Natural killer cell (primary cell): ENCODE measurements at regions not wholly inside any gene's neighbourhood (a gene's known extent, or its start where the extent isn't known, plus 50 kb on each side); places are given as distances from the start of the nearest gene placed in this dataset.

Experiments used
- ATAC-seq, 3 donors: fragments of 150-1000 bp in 2 of 3; fragments of 200-7000 bp in 1 of 3; cut with Tn5 transposase; 1 replicate in 1 of 3; 2 replicates in 2 of 3; pipeline ENCODE4 v1.10.0; 2021; ENCODE audit warnings: mild to moderate bottlenecking in 2 of 3, moderate library complexity in 2 of 3
- DNase-seq, 2 donors: peaks; one replicate each; pipeline versions ENCODE4 v3.0.0 to v3.0.0-alpha.2; 2013 to 2021; ENCODE audit warnings: mixed read lengths in 1 of 2
- H3K27ac ChIP-seq: one replicate; pipeline ENCODE4 v1.5.1; 2013; ENCODE audit warnings: mild to moderate bottlenecking, low read length
- H3K27me3 ChIP-seq: one replicate; pipeline ENCODE4 v1.6.1; 2013; ENCODE audit warnings: low read length; ENCODE audit not compliant: control insufficient read depth, insufficient read depth
- H3K36me3 ChIP-seq: one replicate; pipeline ENCODE4 v1.6.1; 2013; ENCODE audit warnings: low read length; ENCODE audit not compliant: control insufficient read depth, insufficient read depth
- H3K4me1 ChIP-seq: one replicate; pipeline ENCODE4 v1.6.1; 2013; ENCODE audit warnings: low read length; ENCODE audit not compliant: control insufficient read depth, insufficient read depth
- H3K4me3 ChIP-seq: one replicate; pipeline ENCODE4 v1.5.1; 2013; ENCODE audit warnings: low read length
- H3K9me3 ChIP-seq: one replicate; pipeline ENCODE4 v1.6.1; 2013; ENCODE audit warnings: low read length; ENCODE audit not compliant: control insufficient read depth, insufficient read depth
- H3K27ac Mint-ChIP-seq, 2 donors: one replicate each; pipeline ENCODE4 v1.8.0; 2022; ENCODE audit warnings: mild to moderate bottlenecking in 2 of 2, mixed read lengths in 2 of 2, moderate library complexity in 1 of 2
- H3K27me3 Mint-ChIP-seq, 2 donors: one replicate each; pipeline ENCODE4 v1.8.0; 2022; ENCODE audit warnings: low read depth in 2 of 2, mixed read lengths in 2 of 2
- H3K36me3 Mint-ChIP-seq: one replicate; pipeline ENCODE4 v1.8.0; 2022; ENCODE audit warnings: mixed read lengths
- H3K4me1 Mint-ChIP-seq, 2 donors: one replicate each; pipeline ENCODE4 v1.8.0; 2022; ENCODE audit warnings: mixed read lengths in 2 of 2
- H3K4me3 Mint-ChIP-seq: one replicate; pipeline ENCODE4 v1.8.0; 2022; ENCODE audit warnings: mild to moderate bottlenecking, moderate library complexity, mixed read lengths
- H3K9me3 Mint-ChIP-seq, 2 donors: one replicate each; pipeline ENCODE4 v1.8.0; 2022; ENCODE audit warnings: mixed read lengths in 2 of 2
- CTCF ChIP-seq: fragments of 200-600 bp; IDR thresholded peaks from one replicate; pipeline ENCODE4 v1.8.0; 2022; ENCODE audit warnings: antibody characterized with exemption
- WGBS: methylation state at CpG from one replicate; pipeline ENCODE4 v1.1.7; 2013; ENCODE audit warnings: missing lambda C conversion rate; ENCODE audit not compliant: insufficient coverage; 5-methylcytosine and 5-hydroxymethylcytosine counted together
- intact Hi-C: fragments of 100-400 bp; cut with micrococcal nuclease; formaldehyde crosslinking; loops from one replicate; pipeline ENCODE4 v1.14.2; 2022

GRCh38 chr2:51170273-51170672 is 138.3 kb upstream of the NRXN1 start:
- Mint-ChIP-seq H3K4me1 (no peaks in the 10 kb centered on the region), H3K27ac (no peak overlapping the region), H3K9me3 (peaks cover 10 to 21% of the 10 kb centered on the region in 2 donors), H3K27me3 (no peaks in the 10 kb centered on the region), H3K4me3 (no peak overlapping the region), H3K36me3 (no peaks in the 10 kb centered on the region)
- no peak overlapping the region for H3K27ac ChIP-seq
- no peaks in the 10 kb centered on the region for H3K36me3 ChIP-seq
- no peak for ATAC-seq
- H3K4me1 ChIP-seq = no peaks in the 10 kb centered on the region
- no peak for DNase-seq
- H3K27me3 ChIP-seq = no peaks in the 10 kb centered on the region
- no peak overlapping the region for H3K4me3 ChIP-seq
- no peaks in the 10 kb centered on the region for H3K9me3 ChIP-seq
- intact Hi-C loops = no loop called here
- no peak for TF ChIP-seq CTCF

- Histone ChIP-seq H3K27me3 (no peaks in the 10 kb centered on the region), H3K27ac (no peak overlapping the region), H3K9me3 (no peaks in the 10 kb centered on the region), H3K36me3 (no peaks in the 10 kb centered on the region), H3K4me1 (no peaks in the 10 kb centered on the region), H3K4me3 (no peak overlapping the region)
- Mint-ChIP-seq H3K9me3 (peaks cover 6 to 15% of the 10 kb centered on the region in 2 donors), H3K27ac (no peak overlapping the region), H3K27me3 (no peaks in the 10 kb centered on the region), H3K4me3 (no peak overlapping the region), H3K4me1 (no peaks in the 10 kb centered on the region), H3K36me3 (no peaks in the 10 kb centered on the region)
- intact Hi-C loops = no loop called here
- no peak for TF ChIP-seq CTCF
- DNase-seq (no peak), ATAC-seq (no peak)
- 37% methylated on average over 5 of the region's 6 CpGs for WGBS
Measured at GRCh38 chr2:51165534-51166260, 133.8 kb upstream of the NRXN1 start.

- peaks cover 12 to 18% of the 10 kb centered on the region in 2 donors for H3K9me3 Mint-ChIP-seq
- no peak overlapping the region for H3K27ac Mint-ChIP-seq
- no peaks in the 10 kb centered on the region for H3K36me3 ChIP-seq
- H3K36me3 Mint-ChIP-seq = no peaks in the 10 kb centered on the region
- no peak for TF ChIP-seq CTCF
- no peaks in the 10 kb centered on the region for H3K27me3 ChIP-seq
- H3K4me3 ChIP-seq = no peak overlapping the region
- no peak for ATAC-seq
- no peaks in the 10 kb centered on the region for H3K4me1 Mint-ChIP-seq
- intact Hi-C loops = no loop called here
- no peak overlapping the region for H3K27ac ChIP-seq
- DNase-seq = no peak
- H3K27me3 Mint-ChIP-seq = no peaks in the 10 kb centered on the region
- H3K9me3 ChIP-seq = peaks cover 3% of the 10 kb centered on the region
- H3K4me1 ChIP-seq = no peaks in the 10 kb centered on the region
- H3K4me3 Mint-ChIP-seq = no peak overlapping the region
- WGBS = no CpG with 5 or more reads among the region's 1 CpG
Measured at GRCh38 chr2:51158251-51158650, 126.3 kb upstream of the NRXN1 start.

GRCh38 chr2:51153236-51153635 is 121.3 kb upstream of the NRXN1 start:
- no peak for TF ChIP-seq CTCF
- Histone ChIP-seq H3K27me3 (no peaks in the 10 kb centered on the region), H3K27ac (no peak overlapping the region), H3K4me1 (no peaks in the 10 kb centered on the region), H3K36me3 (no peaks in the 10 kb centered on the region), H3K9me3 (peaks cover 6% of the 10 kb centered on the region), H3K4me3 (no peak overlapping the region)
- no peak overlapping the region for H3K27ac Mint-ChIP-seq
- DNase-seq = no peak
- H3K9me3 Mint-ChIP-seq = peaks cover 10 to 15% of the 10 kb centered on the region in 2 donors
- H3K4me1 Mint-ChIP-seq = no peaks in the 10 kb centered on the region
- H3K36me3 Mint-ChIP-seq = no peaks in the 10 kb centered on the region
- no peak for ATAC-seq
- intact Hi-C loops = no loop called here
- H3K27me3 Mint-ChIP-seq = no peaks in the 10 kb centered on the region
- no peak overlapping the region for H3K4me3 Mint-ChIP-seq
